NCI-H2227 (cell line): ENCODE measurements at regions not wholly inside any gene's neighbourhood (a gene's known extent, or its start where the extent isn't known, plus 50 kb on each side); places are given as distances from the start of the nearest gene placed in this dataset.
"Not testable (repeated sequence)": the region's sequence is repeated elsewhere in the genome, so short reads cannot be mapped to it uniquely, and the experiment has no call there.

ENCODE experiments used
- DNase-seq: peaks from one replicate; lab custom pipeline; 2025; ENCODE audit not compliant: unreplicated experiment; lab: John Stamatoyannopoulos, UW

DNA sequence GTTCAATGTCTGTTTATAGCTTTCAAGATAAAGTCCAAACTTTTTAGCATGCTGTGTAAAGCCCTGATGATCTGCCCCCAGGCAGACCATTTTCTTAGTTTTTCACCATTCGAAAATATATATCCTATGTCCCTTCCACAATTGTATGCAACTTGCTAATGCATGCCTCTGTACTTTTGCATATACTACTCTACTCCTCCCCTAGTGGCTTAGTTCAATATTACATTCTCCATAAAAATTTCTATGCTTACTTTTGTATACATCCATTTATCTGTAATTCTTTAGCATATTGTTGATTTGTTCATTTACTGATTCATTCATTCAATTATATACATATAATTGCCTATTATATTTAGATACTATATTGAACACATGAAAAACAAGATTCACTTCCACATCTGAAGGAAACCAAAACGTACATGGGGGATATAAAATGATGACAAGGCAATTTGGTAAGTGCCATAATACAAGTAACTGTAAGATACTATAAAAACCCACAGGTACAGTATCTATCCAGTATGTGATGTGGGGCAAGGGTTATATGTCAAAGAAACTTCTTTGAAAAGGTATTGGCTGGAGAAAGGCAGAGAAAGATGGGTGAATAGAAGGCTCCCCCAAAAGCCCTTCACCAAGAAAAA is 902.5 kb downstream of the FAM133A start:
- no peak for DNase-seq

- DNase-seq: no peak
Observed at GRCh38 chrX:94600077-94600476, 926.1 kb downstream of the FAM133A start.

DNA sequence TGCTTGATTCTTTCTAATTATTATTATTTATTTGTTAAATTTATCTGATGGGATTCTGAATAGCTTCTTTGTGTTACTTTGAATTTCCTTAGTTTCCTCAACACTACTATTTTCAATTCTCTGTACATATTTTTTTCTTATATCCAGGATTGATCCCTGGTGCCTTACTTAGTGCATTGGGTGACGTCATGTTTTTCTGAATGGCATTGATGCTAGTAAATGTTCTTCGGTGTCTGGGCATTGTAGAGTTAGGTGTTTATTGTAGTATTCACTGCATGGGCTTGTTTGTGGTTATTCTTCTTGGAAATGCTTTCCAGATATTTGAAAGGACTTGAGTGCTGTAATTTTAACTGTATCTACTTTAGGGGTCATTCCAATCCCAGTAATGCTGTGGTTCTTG is 938.1 kb downstream of the FAM133A start:
- DNase-seq: no peak

DNA sequence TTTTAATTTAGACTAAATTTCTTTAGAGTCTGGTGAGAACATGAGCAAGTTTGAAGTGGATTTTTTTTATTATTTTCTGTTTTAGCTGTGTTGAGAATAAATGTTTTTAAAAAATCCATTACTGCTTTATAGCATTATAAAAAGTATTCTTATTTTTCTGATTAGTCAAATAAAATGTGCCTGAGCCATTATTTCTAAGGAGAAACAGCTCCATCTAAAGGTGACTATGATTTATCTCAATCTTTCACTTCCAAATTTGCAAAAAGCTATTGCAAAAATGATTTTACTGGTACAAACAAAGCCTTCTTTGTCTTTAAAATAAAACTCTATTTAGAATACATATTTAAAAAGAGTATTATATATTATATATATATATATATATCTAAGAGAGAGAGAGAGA is 959.2 kb downstream of the FAM133A start:
- DNase-seq: no peak

DNA sequence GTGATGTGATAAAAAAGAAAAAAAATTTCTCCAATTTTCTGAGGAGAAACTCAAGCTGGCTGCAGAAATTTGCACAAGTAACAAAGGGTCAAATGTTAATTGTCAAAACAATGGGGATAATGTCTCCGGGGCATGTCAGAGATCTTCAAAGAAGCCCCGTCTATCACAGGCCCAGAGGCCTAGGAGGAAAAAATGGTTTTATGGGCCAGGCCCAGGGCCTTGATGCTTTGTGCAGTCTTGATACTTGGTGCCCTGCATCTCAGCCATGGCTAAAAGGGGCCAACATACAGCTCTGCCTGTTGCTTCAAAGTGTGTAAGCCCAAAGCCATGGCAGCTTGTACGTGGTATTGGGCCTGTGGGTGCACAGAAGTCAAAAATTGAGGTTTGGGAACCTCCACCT is 961.0 kb downstream of the FAM133A start:
- DNase-seq: no peak

DNA sequence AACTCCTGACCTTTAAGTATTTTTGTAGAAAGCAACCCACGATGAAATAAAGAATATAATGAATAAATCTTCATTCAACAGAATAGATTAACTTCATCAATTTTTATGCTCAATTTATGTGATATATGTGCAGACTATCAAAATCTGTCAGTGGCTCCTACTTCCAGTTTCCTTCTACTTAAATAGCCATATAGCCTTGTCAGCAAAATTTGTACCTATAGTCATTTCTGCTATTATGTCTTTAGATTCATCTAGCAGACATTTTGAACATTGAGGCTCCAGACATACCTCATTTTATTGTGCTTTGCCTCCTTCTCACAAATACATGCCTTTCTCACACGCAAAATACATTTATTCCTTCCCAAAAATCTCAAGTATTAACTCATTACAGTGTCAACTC is 971.7 kb downstream of the FAM133A start:
- DNase-seq: no peak

- no peak for DNase-seq
Observed at GRCh38 chrX:94655180-94655579, 981.2 kb downstream of the FAM133A start.

DNA sequence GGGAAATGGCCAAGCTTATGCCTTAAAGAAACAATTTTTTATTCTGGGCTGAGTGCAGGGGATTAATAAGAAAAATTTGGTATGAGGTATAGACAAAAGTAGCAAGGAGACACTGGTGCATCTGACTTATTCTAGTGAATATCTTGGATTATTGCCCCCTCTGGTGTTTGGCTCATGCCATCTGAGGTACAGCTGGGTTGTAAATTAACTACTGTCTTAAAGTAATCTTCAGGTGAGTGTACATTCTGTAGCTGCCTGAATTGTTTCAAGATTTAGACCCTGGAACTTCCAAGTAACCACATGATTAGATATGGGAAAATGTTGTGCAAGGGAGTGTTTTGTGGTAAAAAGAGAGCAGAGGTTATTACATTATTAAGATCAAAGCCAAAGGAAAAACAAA is 988.7 kb downstream of the FAM133A start:
- DNase-seq: no peak

GRCh38 chrX:94676285-94676684 is 1002.3 kb downstream of the FAM133A start:
- DNase-seq: no peak

GRCh38 chrX:94686071-94686470 is 1012.1 kb downstream of the FAM133A start:
- no peak for DNase-seq

GRCh38 chrX:94695910-94696309 is 1021.9 kb downstream of the FAM133A start:
- no peak for DNase-seq

- not testable (repeated sequence) for DNase-seq
Observed at GRCh38 chrX:94704348-94705256, 1030.6 kb downstream of the FAM133A start.

- DNase-seq: no peak
Observed at GRCh38 chrX:94721386-94721785, 1047.4 kb downstream of the FAM133A start.

DNA sequence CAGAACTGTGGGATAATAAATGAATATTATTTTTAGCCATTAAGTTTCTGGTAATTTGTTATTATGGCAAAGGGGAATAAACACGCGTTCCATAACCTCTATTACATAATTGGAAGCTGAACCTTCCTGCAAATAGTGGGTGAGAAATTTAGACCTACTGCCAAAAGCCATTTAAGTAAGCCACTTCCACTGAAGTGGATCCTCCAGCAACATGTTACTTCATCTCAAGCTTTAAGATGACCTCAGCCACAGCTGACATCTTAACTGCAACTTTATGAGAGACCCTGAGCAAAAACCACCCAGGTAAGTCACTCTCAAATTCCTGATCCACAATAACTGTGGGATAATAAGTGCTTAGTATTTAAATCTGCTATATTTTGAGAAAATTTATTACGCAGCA is 1048.6 kb downstream of the FAM133A start:
- no peak for DNase-seq

DNA sequence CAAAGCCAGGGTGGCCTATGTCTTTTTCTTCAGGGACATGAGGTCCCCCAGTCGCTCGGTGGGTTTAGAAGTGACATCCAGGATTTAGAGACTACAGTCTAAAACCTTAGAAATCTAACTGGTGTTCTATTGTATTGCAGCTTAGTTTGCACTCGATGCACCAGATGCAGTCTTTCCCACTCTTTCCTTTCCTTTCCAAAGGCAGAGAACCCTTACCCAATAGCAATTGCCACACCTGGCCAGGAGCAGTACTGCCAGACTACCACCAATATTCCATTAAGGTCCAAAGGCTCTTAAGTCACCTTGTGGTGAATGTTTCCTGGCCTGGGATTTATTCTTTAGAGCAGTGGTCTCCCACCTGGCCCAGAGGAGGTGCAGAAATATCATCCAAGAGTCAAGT is 1068.8 kb downstream of the FAM133A start:
- DNase-seq: no peak

- DNase-seq: no peak
Observed at GRCh38 chrX:94743478-94743877, 1069.5 kb downstream of the FAM133A start.

DNA sequence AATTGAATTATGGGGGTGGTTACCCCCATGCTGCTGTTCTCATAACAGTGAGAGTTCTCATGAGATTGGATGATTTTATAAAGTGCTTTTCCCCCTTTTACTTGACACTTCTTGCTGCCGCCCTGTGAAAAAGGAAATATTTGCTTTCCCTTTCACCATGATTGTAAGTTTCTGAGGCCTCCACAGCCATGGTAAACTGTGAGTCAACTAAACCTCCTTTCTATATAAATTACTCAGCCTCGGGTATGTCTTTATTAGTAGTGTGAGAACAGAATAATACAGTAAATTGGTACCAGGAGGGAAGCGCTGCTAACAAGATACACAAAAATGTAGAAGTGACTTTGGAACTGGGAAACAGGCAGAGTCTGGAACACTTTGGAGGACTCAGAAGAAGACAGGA is 1070.8 kb downstream of the FAM133A start:
- DNase-seq: no peak

GRCh38 chrX:94751611-94752010 is 1077.6 kb downstream of the FAM133A start:
- no peak for DNase-seq

DNA sequence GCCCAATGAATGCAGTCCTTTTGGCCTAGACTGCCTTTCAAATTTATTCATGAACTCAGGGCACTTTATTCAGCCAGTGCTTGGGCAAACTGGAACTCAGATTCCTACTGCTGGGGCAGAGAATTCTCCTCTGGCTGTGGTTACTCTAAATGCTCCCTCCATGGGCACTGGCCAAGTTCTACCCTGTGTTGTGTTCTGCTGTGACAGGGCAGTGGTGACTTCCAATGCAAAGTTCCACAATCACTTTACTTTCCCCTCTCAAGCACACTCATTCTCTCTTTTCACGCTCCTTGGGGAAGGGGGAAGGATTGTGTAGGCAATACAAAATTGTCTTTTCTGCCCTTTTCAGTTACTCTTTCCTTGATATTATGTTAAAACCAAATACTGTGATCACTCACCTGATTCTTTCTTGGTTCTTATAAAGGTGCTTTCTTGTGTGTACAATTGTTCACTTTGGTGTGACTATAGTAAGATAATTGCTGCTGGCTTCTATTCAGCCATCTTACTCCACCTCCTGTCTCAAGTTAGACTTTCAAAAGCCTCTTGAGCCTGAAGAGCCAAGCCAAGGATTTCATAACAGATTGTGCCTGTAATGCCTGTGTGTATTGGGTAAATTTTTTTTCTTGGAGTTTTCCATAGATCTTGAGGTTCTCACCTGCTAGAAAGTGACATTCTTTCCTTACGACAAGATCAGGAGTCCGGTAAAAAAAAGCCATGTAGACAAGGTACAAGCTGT is 1078.6 kb downstream of the FAM133A start:
- DNase-seq: no peak

GRCh38 chrX:94758130-94758529 is 1084.1 kb downstream of the FAM133A start:
- no peak for DNase-seq

GRCh38 chrX:94775640-94776039 is 1101.6 kb downstream of the FAM133A start:
- no peak for DNase-seq

- DNase-seq: no peak
Observed at GRCh38 chrX:94813541-94813940, 1139.5 kb downstream of the FAM133A start.
